GM12892 (cell line): ENCODE measurements at regions not wholly inside any gene's neighbourhood (a gene's known extent, or its start where the extent isn't known, plus 50 kb on each side); places are given as distances from the start of the nearest gene placed in this dataset.
"Not testable (repeated sequence)": the region's sequence is repeated elsewhere in the genome, so short reads cannot be mapped to it uniquely, and the experiment has no call there.

Experiments used
- DNase-seq: peaks from one replicate; pipeline ENCODE4 v3.0.0; 2011; ENCODE audit not compliant: insufficient read length
- FAIRE-seq: peaks from 2 replicates; lab custom pipeline; 2011; peaks lifted over from hg19 to GRCh38; lab: Jason Lieb, UNC
- POLR2A ChIP-seq: IDR thresholded peaks from 2 replicates; pipeline ENCODE4 v1.6.1; 2011; ENCODE audit warnings: low read depth, low read length, control low read depth
- POLR2AphosphoS5 ChIP-seq: IDR thresholded peaks from 2 replicates; pipeline ENCODE4 v1.6.1; 2011; ENCODE audit warnings: low read depth, low read length, control low read depth
- TAF1 ChIP-seq: IDR thresholded peaks from 2 replicates; pipeline ENCODE4 v1.6.1; 2011; ENCODE audit warnings: low read depth, mild to moderate bottlenecking, control low read depth, low read length, borderline replicate concordance

DNA sequence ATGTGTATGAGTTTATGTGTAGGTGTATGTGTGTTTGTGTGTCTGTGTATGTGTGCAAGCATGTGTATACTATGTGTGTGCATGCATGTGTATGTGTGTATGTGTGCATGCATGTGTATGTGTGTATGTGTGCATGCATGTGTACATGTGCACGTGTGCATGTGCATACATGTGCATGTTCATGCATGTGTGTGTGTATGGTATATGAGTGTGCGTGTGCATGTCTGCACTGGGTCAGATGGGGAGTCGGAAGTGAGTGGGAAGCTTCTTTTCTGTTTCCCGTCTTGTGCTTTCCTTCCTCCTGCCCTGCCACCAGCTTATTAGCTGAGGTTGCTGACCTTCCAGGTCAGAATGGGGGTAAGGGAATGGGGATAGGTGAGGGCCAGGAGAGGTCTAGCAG lies 174.7 kb downstream of the MAP2K4 start:
- no peak for FAIRE-seq
- TF ChIP-seq POLR2AphosphoS5: no peak
- TF ChIP-seq POLR2A: no peak
- no peak for TF ChIP-seq TAF1
- DNase-seq: no peak

DNA sequence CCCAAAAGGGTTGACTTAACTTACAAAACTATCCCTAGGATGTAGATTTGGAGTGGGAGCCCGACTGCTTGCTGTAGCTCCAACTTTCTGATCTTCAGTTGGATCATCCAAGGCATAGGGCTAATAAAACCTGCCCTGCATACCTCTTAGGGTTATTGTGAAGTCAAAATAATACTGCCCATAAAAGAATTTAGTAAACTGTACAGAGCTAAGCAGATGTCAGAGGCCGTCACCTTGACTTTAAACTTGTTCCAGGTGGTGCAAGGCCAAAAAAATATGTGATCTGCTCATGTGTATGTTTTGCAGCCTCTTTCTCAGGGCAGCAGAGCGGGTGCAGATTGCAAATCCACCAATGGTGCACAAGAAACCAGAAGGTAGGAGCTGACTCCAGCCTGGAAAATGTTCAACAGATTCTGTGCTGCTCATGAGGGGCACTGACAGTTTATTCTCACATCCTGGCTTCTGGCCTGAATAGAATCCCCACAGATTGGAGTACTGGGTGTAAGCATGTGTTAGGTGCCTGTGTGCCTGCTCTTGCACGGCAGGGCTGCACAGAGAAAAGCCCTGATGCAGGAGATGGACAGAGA lies 180.7 kb downstream of the MAP2K4 start:
- TF ChIP-seq TAF1 (no peak), POLR2A (no peak), POLR2AphosphoS5 (no peak)
- DNase-seq: no peak
- no peak for FAIRE-seq

DNA sequence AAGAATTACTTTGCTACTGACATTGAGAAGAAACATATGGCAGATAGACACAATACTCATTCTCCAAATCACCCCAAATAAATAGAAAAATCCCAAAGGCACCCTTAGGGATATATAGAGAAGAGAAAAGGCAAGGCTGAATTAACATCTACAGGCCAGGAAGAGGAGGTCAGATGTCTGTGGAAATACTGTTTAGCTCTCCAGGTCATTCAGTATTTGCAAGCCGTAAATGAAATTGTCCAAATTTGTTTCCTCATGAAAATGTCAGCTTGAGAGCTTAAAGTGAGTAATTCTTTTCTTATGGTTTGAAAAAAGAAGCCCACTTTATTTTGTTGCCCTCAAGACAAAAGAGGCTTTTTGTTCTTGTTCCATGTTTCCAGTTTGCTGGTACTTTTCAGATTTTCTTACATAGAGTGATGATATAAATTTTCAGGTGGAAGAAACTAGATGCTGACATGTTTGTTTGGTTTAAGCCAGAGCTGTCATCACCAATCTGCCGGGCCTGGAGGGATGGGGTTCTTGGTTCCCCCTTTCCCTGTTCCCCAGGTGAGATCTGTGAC lies 189.0 kb downstream of the MAP2K4 start:
- DNase-seq (no peak), FAIRE-seq (no peak)
- TF ChIP-seq POLR2A: no peak
- no peak for TF ChIP-seq POLR2AphosphoS5
- TF ChIP-seq TAF1: no peak

DNA sequence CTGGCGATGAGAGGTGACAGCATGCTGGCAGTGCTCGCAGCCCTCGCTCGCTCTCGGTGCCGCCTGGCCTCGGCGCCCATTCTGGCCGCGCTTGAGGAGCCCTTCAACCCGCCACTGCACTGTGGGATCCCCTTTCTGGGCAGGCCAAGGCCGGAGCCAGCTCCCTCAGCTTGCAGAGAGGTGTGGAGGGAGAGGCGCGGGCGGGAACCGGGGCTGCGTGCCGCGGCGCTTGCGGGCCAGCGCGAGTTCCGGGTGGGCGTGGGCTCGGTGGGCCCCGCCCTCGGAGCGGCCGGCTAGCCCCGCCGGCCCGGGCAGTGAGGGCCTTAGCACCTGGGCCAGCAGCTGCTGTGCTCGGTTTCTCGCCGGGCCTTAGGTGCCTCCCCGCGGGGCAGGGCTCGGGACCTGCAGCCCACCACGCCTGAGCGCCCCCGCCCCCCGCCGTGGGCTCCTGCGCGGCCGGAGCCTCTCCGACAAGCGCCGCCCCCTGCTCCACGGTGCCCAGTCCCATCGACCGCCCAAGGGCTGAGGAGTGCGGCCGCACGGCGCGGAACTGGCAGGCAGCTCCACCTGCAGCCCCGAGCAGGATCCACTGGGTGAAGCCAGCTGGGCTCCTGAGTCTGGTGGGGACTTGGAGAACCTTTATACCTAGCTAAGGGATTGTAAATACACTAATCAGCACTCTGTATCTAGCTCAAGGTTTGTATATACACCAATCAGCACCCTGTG lies 200.2 kb downstream of the MAP2K4 start:
- not testable (repeated sequence) for FAIRE-seq, DNase-seq

DNA sequence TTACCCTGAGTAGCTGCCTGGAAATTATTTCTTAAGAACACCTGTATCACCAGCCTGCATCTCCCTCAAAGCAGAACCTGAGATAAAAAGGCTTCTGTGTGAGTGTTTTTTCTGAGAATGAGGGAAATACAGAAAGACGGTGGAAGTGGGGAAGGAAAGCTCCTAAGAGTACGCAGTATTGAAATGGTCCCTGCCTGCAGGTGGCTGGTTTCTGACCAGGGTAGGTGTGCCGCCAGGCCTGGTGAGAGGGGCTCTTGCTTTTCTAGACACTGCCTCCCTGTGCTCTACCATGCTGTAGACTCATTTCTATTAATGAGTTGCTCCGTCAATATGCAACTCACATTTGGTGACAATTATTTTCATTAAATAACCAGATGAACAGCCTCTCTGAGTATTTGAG lies 201.7 kb downstream of the MAP2K4 start:
- FAIRE-seq: no peak
- no peak for TF ChIP-seq POLR2A
- no peak for TF ChIP-seq POLR2AphosphoS5
- TF ChIP-seq TAF1: no peak
- no peak for DNase-seq

DNA sequence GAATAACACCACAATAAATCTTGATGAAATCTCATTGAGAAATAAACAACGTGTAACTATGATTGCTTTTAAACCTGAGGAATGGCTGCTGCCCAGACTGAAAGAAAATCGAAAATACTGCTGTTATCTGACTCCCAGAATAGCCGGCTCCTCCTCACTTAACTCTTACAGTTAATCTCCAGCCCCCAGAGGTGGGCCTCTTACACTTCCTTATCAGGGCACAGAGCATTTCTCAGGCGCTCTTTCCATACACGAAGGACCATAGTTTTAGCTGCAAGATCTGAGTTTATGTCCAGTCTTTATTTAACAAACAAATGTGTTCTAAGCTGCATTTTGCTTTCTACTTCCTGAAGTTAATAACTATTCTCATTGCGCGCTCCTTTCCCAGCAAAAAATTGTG lies 206.9 kb downstream of the MAP2K4 start:
- DNase-seq (no peak), FAIRE-seq (no peak)
- TF ChIP-seq POLR2AphosphoS5 (no peak), TAF1 (no peak), POLR2A (no peak)

DNA sequence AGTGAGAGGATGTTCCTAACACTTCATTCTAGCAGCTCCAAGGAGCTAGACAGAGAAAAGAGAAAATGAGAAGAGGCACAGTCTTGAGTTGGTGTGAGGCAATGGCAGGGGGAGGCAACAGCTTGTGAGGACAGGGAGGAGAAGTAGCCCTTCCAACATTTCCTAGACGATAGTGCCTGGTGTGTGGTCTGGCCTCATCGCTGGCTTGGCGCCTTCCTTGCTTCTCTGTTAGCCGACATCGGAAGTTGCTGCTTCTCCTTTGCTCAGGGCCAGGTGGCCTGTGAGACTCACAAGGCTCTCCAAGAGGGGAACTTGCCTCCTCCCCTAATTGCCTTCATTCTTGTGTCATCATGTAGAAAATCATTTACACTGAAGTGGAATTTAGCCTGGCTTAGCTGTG lies 208.7 kb downstream of the MAP2K4 start:
- FAIRE-seq: no peak
- DNase-seq: no peak
- TF ChIP-seq POLR2AphosphoS5: no peak
- TF ChIP-seq POLR2A: no peak
- no peak for TF ChIP-seq TAF1

DNA sequence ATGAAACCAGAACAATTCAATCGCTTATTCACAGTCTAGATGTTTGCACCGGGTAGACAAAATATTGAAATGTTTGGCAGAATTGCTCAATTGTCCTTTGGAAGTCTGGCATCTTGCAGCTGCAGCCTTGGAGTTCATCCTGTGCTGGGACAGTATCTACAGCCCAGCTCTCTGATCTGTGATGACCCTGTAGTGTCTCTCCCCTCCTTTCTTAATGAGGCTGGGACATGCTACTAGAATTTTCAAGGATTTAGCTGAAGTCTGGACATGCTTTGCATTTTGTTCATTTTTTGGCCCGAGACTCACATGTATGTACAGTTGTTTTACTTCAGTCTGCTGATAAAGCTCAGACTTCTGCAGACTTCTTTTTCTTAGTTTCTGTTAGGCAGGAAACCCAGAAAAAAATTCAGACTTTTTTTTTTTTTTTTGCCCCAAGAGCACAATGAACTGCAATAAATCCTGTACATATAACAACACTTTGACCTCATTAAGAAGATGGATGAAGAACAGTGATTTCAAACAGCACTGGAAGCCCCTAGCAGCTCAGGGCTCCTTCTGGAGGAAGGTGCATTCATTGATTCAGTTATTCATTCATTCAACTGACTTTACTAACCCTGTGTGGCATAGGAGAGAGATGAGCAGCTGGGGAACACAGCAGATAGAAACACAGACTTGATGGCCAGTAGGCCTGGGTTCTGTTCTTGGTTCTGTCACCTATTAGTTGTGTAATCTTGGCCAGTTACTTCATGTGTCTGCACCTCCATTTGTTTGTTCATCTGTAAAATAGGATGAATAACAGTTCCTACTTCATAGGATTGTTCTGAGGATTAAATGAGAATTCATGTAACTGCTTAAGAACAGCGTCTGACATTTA lies 210.0 kb downstream of the MAP2K4 start:
- DNase-seq: no peak

DNA sequence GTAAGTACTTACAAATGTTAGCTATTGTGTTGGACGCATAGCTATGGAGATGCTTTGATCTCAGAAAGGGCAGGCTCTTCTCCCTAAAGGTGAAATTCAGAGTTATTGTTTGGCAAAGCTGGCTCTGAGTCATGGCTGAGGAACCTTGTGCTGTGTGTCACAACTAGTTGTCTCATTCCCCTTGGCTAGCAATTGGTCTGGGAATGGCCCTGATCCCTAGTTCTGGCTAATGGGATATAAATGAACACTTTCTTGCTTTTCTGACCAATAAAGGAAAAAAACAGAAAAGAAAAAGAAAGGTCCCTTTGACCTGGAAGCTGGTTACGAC lies 210.6 kb downstream of the MAP2K4 start:
- FAIRE-seq: no peak
- DNase-seq: no peak
- TF ChIP-seq TAF1: no peak
- TF ChIP-seq POLR2A: no peak
- TF ChIP-seq POLR2AphosphoS5: no peak

More for the DNA sequence above, 210.0 kb downstream of the MAP2K4 start:
- no peak for FAIRE-seq
- TF ChIP-seq TAF1 (no peak), POLR2AphosphoS5 (no peak), POLR2A (no peak)

DNA sequence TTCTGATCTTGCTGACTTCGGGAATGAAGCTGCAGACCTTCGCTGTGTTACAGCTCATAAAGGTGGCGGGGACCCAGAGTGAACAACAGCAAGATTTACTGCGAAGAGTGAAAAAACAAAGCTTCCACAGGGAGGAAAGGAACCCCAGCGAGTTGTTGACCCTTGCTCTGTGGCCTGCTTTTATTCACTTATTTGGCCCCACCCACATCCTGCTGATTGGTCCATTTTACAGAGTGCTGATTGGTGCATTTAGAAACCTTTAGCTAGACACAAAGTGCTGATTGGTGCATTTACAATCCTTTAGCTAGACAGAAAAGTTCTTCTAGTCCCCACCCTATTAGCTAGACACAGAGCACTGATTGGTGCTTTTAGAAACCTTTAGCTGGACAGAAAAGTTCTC lies 218.3 kb downstream of the MAP2K4 start:
- not testable (repeated sequence) for FAIRE-seq, DNase-seq

DNA sequence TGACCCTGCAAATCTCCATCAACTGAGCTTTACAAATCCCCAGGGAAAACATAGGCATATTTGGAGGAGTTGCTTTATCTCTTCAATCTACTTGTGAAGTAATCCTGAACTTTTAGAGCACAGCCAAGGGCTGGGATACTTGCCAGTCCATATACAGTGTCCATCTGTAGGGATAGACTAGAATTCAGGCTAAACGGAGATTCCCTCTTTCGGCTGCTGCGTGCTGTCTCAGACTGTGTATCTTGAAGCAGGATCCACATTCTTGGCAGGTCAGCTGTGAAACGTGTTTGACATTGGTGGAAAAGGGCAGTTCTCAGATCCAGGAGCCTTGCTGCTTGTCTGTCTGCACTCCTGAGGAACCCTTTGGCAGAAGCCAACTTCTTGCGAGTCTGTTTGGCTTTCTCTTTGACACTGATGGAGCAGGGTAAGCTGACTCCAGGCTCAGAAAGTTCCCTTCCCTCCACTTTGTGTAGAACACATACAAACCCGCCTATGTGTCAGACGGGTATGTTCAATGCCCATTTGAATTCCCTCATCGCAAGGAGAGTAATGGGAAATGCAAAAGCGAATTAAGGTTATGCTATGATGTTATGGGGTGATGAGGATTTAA lies 221.8 kb downstream of the MAP2K4 start:
- TF ChIP-seq POLR2A (no peak), TAF1 (no peak), POLR2AphosphoS5 (no peak)
- FAIRE-seq (no peak), DNase-seq (no peak)
